Osteocyte (in vitro differentiated cells): ENCODE measurements at regions not wholly inside any gene's neighbourhood (a gene's known extent, or its start where the extent isn't known, plus 50 kb on each side); places are given as distances from the start of the nearest gene placed in this dataset.

Experiments
- DNase-seq: peaks from one replicate; pipeline ENCODE4 v3.0.0; 2021; ENCODE audit warnings: mixed read lengths; ENCODE audit not compliant: unreplicated experiment; ENCODE audit errors: extremely low spot score
- H3K27ac Mint-ChIP-seq: one replicate; pipeline ENCODE4 v1.8.0; 2021; ENCODE audit warnings: mild to moderate bottlenecking, mixed read lengths; ENCODE audit not compliant: unreplicated experiment
- H3K27me3 Mint-ChIP-seq: one replicate; pipeline ENCODE4 v1.8.0; 2021; ENCODE audit warnings: mixed read lengths; ENCODE audit not compliant: unreplicated experiment
- H3K36me3 Mint-ChIP-seq: one replicate; pipeline ENCODE4 v1.8.0; 2021; ENCODE audit warnings: mixed read lengths; ENCODE audit not compliant: unreplicated experiment
- H3K4me1 Mint-ChIP-seq: one replicate; pipeline ENCODE4 v1.8.0; 2021; ENCODE audit warnings: mixed read lengths; ENCODE audit not compliant: unreplicated experiment
- H3K4me3 Mint-ChIP-seq: one replicate; pipeline ENCODE4 v1.8.0; 2021; ENCODE audit warnings: mild to moderate bottlenecking, moderate library complexity, mixed read lengths; ENCODE audit not compliant: unreplicated experiment
- H3K9me3 Mint-ChIP-seq: one replicate; pipeline ENCODE4 v1.8.0; 2021; ENCODE audit warnings: mixed read lengths; ENCODE audit not compliant: unreplicated experiment
- TF ChIP-seq, protein P1 (sequence below): fragments of 200-600 bp; sonication (generic); IDR thresholded peaks from 2 replicates; pipeline ENCODE4 v1.5.0; 2021; ENCODE audit warnings: antibody characterized with exemption, mild to moderate bottlenecking, moderate library complexity

DNA sequence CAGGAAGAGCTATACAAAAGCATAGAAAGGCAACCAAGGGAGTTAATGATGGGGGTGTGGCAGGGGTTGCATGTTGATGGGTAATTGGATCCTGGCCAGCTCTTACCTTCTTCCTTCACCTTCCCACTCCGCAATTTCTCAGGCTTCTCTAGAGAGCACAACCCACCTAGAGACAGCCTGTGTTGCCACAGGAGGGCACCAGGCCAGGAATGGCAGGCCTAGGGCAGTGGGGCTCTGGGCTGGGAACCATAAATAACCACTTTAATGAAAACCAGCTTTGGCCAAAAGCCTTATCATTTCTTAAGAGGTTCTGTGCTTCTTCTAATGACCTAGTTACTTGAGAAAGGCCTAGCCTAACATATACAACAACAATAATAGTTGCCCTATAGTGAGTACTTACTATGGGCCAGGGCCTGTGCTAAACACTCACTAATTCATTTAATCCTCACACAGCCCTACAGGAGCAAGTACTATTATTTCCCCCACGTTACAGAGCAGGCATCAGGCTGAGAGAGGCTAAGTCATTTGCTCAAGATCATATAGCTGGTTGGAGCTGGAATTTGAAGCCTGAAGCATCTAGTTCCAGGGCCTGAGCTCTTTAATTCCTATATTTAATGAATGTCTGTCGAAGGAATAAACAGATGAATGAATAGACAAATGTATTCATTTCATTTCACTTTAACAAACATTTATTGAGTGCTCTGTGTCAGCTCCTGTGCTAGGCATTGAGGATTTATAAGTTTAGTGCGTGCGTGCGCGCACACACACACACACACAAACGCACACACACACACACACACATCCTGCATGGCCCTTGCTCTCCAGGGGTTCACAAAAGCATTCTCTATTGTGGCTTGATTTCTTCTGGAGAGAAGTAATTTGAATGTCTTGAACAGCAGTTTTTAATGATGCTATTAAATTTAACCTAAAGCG, 66.8 kb downstream of the RTL9 start:
- Mint-ChIP-seq H3K9me3 (no peaks in the 10 kb centered on the region), H3K4me1 (no peaks in the 10 kb centered on the region), H3K4me3 (no peak overlapping the region), H3K36me3 (no peaks in the 10 kb centered on the region), H3K27ac (no peak overlapping the region), H3K27me3 (peaks cover 46% of the 10 kb centered on the region)
- DNase-seq = no peak
- TF ChIP-seq, protein P1, sequence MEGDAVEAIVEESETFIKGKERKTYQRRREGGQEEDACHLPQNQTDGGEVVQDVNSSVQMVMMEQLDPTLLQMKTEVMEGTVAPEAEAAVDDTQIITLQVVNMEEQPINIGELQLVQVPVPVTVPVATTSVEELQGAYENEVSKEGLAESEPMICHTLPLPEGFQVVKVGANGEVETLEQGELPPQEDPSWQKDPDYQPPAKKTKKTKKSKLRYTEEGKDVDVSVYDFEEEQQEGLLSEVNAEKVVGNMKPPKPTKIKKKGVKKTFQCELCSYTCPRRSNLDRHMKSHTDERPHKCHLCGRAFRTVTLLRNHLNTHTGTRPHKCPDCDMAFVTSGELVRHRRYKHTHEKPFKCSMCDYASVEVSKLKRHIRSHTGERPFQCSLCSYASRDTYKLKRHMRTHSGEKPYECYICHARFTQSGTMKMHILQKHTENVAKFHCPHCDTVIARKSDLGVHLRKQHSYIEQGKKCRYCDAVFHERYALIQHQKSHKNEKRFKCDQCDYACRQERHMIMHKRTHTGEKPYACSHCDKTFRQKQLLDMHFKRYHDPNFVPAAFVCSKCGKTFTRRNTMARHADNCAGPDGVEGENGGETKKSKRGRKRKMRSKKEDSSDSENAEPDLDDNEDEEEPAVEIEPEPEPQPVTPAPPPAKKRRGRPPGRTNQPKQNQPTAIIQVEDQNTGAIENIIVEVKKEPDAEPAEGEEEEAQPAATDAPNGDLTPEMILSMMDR = no peak

DNA sequence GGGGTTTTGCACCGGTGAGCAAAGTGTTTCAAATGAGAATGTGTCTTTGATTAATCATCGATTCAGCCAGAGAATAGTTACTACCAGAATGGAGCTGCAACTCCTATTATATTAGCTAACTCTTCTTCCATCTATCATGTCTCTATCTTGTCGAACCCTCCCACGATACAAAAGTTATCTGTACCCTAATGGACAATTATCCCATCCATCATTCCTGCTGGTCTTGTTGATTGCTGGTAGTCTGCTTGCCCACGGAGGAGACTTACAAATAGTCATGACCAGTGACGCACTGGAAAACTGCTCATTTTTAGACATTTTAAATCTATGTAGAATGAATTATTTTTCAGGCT, 67.5 kb downstream of the RTL9 start:
- DNase-seq = no peak
- Mint-ChIP-seq H3K27me3 (peaks cover 47% of the 10 kb centered on the region), H3K9me3 (no peaks in the 10 kb centered on the region), H3K4me1 (no peaks in the 10 kb centered on the region), H3K27ac (no peak overlapping the region), H3K36me3 (no peaks in the 10 kb centered on the region), H3K4me3 (no peak overlapping the region)
- TF ChIP-seq, protein P1 = no peak

DNA sequence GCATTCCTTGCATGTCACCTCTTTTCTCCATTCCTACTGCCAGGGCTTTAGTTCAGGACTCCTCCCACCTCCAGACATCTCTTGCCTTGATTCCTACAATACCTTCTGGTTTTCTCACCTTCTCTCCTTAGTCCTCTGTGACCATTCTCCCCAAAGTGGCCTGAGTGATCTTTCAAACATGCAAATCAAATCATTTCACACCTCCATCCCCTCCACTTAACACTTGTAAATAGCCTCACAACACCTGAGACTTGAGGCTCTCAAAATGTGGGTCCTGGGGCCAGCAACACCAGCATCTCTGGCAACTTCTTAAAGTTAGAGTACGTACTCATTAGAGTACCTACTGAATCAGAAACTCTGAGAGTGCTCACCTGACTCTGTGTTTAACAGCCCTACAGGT, 68.4 kb downstream of the RTL9 start:
- Mint-ChIP-seq H3K4me3 (no peak overlapping the region), H3K36me3 (no peaks in the 10 kb centered on the region), H3K4me1 (no peaks in the 10 kb centered on the region), H3K9me3 (no peaks in the 10 kb centered on the region), H3K27me3 (peaks cover 51% of the 10 kb centered on the region), H3K27ac (no peak overlapping the region)
- DNase-seq = no peak
- TF ChIP-seq, protein P1 = no peak

DNA sequence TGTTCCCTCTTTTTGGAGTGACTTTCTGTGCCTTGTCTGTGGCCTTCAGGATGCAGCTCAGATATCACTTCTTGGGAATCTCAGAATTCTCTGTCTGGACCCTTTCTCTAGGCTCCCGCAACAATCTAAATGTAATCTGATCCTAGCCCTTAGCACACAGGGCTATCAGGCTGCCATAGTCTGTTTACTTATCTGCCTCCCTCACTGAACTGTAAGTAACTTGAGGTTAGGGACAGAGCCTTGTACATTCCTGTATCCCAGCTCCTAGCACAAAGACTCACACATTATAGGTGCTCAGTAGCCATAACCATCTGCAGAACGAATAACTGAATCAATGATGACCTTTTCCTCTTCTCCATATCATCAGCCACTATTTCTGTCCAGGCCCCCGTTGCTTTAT, 69.5 kb downstream of the RTL9 start:
- Mint-ChIP-seq H3K27ac (no peak overlapping the region), H3K9me3 (no peaks in the 10 kb centered on the region), H3K27me3 (peaks cover 58% of the 10 kb centered on the region), H3K36me3 (no peaks in the 10 kb centered on the region), H3K4me3 (no peak overlapping the region), H3K4me1 (no peaks in the 10 kb centered on the region)
- no peak for DNase-seq
- TF ChIP-seq, protein P1 = no peak

DNA sequence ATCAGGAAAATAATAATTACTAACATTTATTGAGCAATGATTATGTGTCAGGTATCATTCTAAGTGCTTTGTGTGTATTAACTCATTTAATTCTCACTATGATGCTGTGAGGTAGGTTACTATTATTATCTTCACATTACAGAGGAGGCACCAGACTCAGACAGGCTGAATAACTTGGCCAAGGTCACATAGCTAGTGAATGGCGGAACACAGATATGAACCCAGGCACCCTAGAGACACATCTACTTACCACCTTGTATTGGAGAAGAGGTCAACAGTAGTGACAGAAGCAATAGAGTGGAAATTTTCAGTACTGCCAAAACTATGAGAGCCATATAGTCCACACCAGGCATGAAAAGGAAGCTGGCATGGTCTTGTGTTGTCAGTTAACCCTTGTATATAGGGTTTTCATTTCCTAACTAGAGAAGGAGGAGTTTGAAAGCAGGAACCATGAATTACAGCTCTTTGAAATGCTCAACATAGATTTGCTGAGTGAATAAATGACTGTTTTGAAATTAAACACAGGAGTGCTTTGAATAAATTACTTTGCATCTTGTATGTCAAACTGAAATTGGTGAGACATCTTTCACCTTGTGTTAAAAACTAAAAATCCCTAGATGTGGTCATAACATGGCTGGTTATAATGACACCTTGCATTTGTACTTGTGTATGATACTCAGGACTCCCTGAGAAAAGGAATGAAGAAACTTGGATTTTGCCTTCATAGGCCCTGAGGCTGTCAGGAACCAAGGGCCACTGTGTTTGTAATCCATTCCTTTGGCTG, 71.8 kb downstream of the RTL9 start:
- Mint-ChIP-seq H3K4me3 (no peak overlapping the region), H3K36me3 (no peaks in the 10 kb centered on the region), H3K4me1 (no peaks in the 10 kb centered on the region), H3K9me3 (no peaks in the 10 kb centered on the region), H3K27me3 (peaks cover 69% of the 10 kb centered on the region), H3K27ac (no peak overlapping the region)
- TF ChIP-seq, protein P1 = no peak
- DNase-seq = no peak
